ENCODE measurements at regions not wholly inside any gene's neighbourhood (a gene's known extent, or its start where the extent isn't known, plus 50 kb on each side); places are given as distances from the start of the nearest gene placed in this dataset.

DNA sequence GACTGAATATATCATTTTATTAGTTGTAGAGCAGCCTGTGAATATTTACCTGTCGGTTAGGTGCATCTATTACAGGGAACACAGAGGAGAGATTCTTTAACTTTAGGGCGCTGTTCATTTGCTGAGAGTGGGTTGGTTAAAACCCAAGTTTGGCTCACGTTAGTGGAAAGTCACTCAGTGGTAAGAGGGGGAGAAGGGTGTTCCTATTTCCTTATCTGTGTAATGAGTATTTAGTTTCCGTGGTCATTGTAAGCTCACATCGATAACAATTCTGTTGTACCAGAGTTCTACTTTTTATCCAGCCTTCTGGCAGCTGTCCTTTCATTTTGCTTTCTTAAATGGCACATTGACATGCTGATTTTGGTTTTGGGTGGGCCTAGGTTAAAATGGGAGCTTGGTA, 773.2 kb upstream of the ADAMTS5 start:
- Histone ChIP-seq H3K27me3 (replicated peaks) (no peaks in the 10 kb centered on the region), H3K36me3 (replicated peaks) (no peaks in the 10 kb centered on the region), H3K4me3 (ENCODE audit: low read depth, low read length) (no peak overlapping the region), H3K27ac (no peak overlapping the region)
- in situ Hi-C loops (cut with HindIII; ENCODE audit: low pct_ligation_motif_present, low sequenced_read_pairs): no loop called here
- no peak for DNase-seq
- TF ChIP-seq CTCF (IDR thresholded peaks at IDR 0.05; ENCODE audit: low read depth, low read length, missing control alignments): no peak

DNA sequence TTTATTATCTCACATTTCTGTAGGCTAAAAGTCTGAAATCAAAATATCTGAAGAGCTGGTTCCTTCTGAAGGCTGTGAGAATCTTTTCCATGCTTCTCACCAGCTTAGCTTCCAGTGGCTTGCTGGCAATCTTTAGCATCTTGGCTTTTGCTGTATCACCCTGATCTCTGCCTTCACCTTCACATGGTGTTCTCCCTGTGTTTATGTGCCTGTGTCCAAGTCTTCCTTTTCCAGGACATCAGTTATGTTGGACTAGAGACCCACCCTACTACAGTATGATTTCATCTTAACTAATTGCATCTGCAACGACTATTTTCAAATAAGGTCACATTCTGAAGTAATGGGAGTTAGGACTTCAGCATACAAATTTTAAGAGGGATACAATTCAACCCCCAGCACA, 772.3 kb upstream of the ADAMTS5 start:
- Histone ChIP-seq H3K36me3 (replicated peaks) (no peaks in the 10 kb centered on the region), H3K27me3 (replicated peaks) (no peaks in the 10 kb centered on the region), H3K4me3 (ENCODE audit: low read depth, low read length) (no peak overlapping the region), H3K27ac (no peak overlapping the region)
- DNase-seq: no peak
- in situ Hi-C loops (cut with HindIII; ENCODE audit: low pct_ligation_motif_present, low sequenced_read_pairs): no loop called here
- no peak for TF ChIP-seq CTCF (IDR thresholded peaks at IDR 0.05; ENCODE audit: low read depth, low read length, missing control alignments)

GRCh38 chr21:27735699-27736098, 768.8 kb upstream of the ADAMTS5 start:
- TF ChIP-seq CTCF (IDR thresholded peaks at IDR 0.05; ENCODE audit: low read depth, low read length, missing control alignments): no peak
- Histone ChIP-seq H3K27ac (no peak overlapping the region), H3K36me3 (replicated peaks) (no peaks in the 10 kb centered on the region), H3K4me3 (ENCODE audit: low read depth, low read length) (no peak overlapping the region), H3K27me3 (replicated peaks) (no peaks in the 10 kb centered on the region)
- no peak for DNase-seq
- in situ Hi-C loops (cut with HindIII; ENCODE audit: low pct_ligation_motif_present, low sequenced_read_pairs): no loop called here

GRCh38 chr21:27734146-27734545, 767.3 kb upstream of the ADAMTS5 start:
- Histone ChIP-seq H3K27ac (no peak overlapping the region), H3K27me3 (replicated peaks) (no peaks in the 10 kb centered on the region), H3K36me3 (replicated peaks) (no peaks in the 10 kb centered on the region), H3K4me3 (ENCODE audit: low read depth, low read length) (no peak overlapping the region)
- DNase-seq: peak; percentile 82
- in situ Hi-C loops (cut with HindIII; ENCODE audit: low pct_ligation_motif_present, low sequenced_read_pairs): no loop called here
- no peak for TF ChIP-seq CTCF (IDR thresholded peaks at IDR 0.05; ENCODE audit: low read depth, low read length, missing control alignments)

DNA sequence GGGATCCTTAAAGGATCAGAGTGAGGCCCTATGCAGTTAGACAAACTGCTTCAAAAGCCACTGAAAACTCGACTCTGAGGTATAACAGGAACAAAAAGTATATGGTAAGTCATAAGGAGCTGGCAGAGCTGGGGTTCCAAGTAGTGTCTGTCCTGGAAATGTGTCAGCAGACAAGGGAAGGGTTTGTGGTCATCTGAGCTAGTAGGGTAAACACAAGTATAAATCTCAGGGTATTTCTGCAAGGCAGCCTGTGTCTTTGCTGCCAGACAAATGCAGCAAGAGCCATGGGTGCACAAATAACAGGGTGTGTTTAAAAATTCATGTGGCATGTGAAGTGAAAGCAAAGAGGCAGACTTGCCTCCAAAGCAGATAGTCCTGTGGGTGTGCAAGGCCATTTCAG, 759.0 kb upstream of the ADAMTS5 start:
- Histone ChIP-seq H3K27me3 (replicated peaks) (no peaks in the 10 kb centered on the region), H3K36me3 (replicated peaks) (no peaks in the 10 kb centered on the region), H3K27ac (no peak overlapping the region), H3K4me3 (ENCODE audit: low read depth, low read length) (no peak overlapping the region)
- no peak for TF ChIP-seq CTCF (IDR thresholded peaks at IDR 0.05; ENCODE audit: low read depth, low read length, missing control alignments)
- DNase-seq: peak; percentile 24
- in situ Hi-C loops (cut with HindIII; ENCODE audit: low pct_ligation_motif_present, low sequenced_read_pairs): no loop called here

DNA sequence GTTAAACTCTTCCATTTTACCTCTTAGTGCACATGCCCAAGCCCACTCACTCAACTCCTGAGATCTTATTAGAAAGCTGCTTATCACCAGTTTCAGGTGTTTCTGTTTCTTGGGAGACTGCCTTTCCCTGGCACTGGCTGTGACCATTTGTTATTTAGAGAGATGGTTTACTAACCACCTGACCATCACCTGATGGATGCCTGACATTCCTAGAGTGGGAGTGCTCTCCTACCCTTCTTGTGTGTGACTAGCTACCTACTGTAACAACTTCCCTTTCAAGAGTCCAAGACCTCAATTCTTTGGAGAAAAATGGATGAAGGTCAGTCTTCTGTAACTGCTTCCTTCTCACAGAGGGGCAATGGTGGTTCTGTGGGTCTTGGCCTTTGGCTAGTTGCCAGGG, 755.2 kb upstream of the ADAMTS5 start:
- Histone ChIP-seq H3K4me3 (ENCODE audit: low read depth, low read length) (no peak overlapping the region), H3K27ac (no peak overlapping the region), H3K36me3 (replicated peaks) (no peaks in the 10 kb centered on the region), H3K27me3 (replicated peaks) (no peaks in the 10 kb centered on the region)
- no peak for DNase-seq
- in situ Hi-C loops (cut with HindIII; ENCODE audit: low pct_ligation_motif_present, low sequenced_read_pairs): no loop called here
- TF ChIP-seq CTCF (IDR thresholded peaks at IDR 0.05; ENCODE audit: low read depth, low read length, missing control alignments): no peak

Data from brain microvascular endothelial cell (primary cell).